ENCODE measurements at regions not wholly inside any gene's neighbourhood (a gene's known extent, or its start where the extent isn't known, plus 50 kb on each side); places are given as distances from the start of the nearest gene placed in this dataset.

- Histone ChIP-seq H3K36me3 (no peaks in the 10 kb centered on the region), H3K27ac (no peak overlapping the region), H3K9me3 (no peaks in the 10 kb centered on the region), H3K4me3 (no peak overlapping the region), H3K4me1 (no peaks in the 10 kb centered on the region), H3K27me3 (ENCODE audit: low read depth) (no peaks in the 10 kb centered on the region)
- intact Hi-C loops (cut with DNase I) = no loop called here
- no peak for TF ChIP-seq CTCF (IDR thresholded peaks at IDR 0.05)
- no peak for DNase-seq
- no peak for ATAC-seq
These were observed 346.2 kb downstream of the IGSF11 start for GRCh38 chr3:118688396-118688884.

GRCh38 chr3:118692416-118692815 lies 342.2 kb downstream of the IGSF11 start:
- no peak overlapping the region for H3K27ac ChIP-seq
- no peaks in the 10 kb centered on the region for H3K4me1 ChIP-seq
- H3K4me3 ChIP-seq = no peak overlapping the region
- no peak for TF ChIP-seq CTCF (IDR thresholded peaks at IDR 0.05)
- DNase-seq (no peak), ATAC-seq (no peak)
- H3K27me3 ChIP-seq (ENCODE audit: low read depth) = no peaks in the 10 kb centered on the region
- no peaks in the 10 kb centered on the region for H3K9me3 ChIP-seq
- intact Hi-C loops (cut with DNase I) = no loop called here
- no peaks in the 10 kb centered on the region for H3K36me3 ChIP-seq

GRCh38 chr3:118705487-118706219 lies 329.0 kb downstream of the IGSF11 start:
- no peak for ATAC-seq
- no peaks in the 10 kb centered on the region for H3K4me1 ChIP-seq
- intact Hi-C loops (cut with DNase I) = no loop called here
- H3K27me3 ChIP-seq (ENCODE audit: low read depth) = no peaks in the 10 kb centered on the region
- no peak for TF ChIP-seq CTCF (IDR thresholded peaks at IDR 0.05)
- no peaks in the 10 kb centered on the region for H3K36me3 ChIP-seq
- DNase-seq = no peak
- H3K4me3 ChIP-seq = no peak overlapping the region
- H3K9me3 ChIP-seq = no peaks in the 10 kb centered on the region
- no peak overlapping the region for H3K27ac ChIP-seq

- DNase-seq (no peak), ATAC-seq (no peak)
- no peaks in the 10 kb centered on the region for H3K4me1 ChIP-seq
- intact Hi-C loops (cut with DNase I) = no loop called here
- H3K27ac ChIP-seq = no peak overlapping the region
- H3K4me3 ChIP-seq = no peak overlapping the region
- no peaks in the 10 kb centered on the region for H3K36me3 ChIP-seq
- no peak for TF ChIP-seq CTCF (IDR thresholded peaks at IDR 0.05)
- H3K9me3 ChIP-seq = no peaks in the 10 kb centered on the region
- H3K27me3 ChIP-seq (ENCODE audit: low read depth) = no peaks in the 10 kb centered on the region
These were observed 326.7 kb downstream of the IGSF11 start for GRCh38 chr3:118707991-118708390.

GRCh38 chr3:118710532-118710931 lies 324.1 kb downstream of the IGSF11 start:
- no peaks in the 10 kb centered on the region for H3K4me1 ChIP-seq
- no peaks in the 10 kb centered on the region for H3K27me3 ChIP-seq (ENCODE audit: low read depth)
- no peaks in the 10 kb centered on the region for H3K36me3 ChIP-seq
- intact Hi-C loops (cut with DNase I) = no loop called here
- no peak overlapping the region for H3K27ac ChIP-seq
- no peak overlapping the region for H3K4me3 ChIP-seq
- no peak for ATAC-seq
- H3K9me3 ChIP-seq = no peaks in the 10 kb centered on the region
- TF ChIP-seq CTCF (IDR thresholded peaks at IDR 0.05) = no peak
- DNase-seq = no peak

All from lower lobe of right lung (tissue), 2 donors.